ENCODE measurements at regions not wholly inside any gene's neighbourhood (a gene's known extent, or its start where the extent isn't known, plus 50 kb on each side); places are given as distances from the start of the nearest gene placed in this dataset.

DNA sequence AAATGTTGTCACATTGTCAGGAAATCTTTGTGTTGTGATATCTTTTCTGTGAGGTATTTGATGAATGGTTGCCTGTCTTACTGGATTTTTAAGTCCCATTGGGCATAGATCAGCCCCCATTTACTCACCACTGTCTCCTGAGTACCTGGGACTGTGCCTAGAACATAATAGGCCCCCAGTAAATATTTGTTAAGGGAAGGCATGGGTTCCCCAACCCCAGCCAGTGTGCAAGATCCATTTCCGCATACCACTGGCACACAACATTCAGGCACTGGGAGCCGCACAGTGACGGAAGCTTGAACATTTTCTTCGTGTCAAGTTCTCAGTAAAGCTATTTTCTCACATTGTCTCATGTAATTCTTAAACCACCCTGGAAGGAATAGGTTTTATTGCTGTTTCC is 72.2 kb downstream of the UNC5CL start:
- dilution Hi-C loops (cut with MboI; ENCODE audit: extremely low pct_ligation_motif_present, low sequenced_read_pairs): no loop called here
- no peaks in the 10 kb centered on the region for H4K20me1 ChIP-seq (replicated peaks; ENCODE audit: control insufficient read depth, extremely low read depth, insufficient read depth, low read length)
- DNase-seq (ENCODE audit: low read depth, low spot score): no peak

GRCh38 chr6:40965046-40965445 is 74.0 kb downstream of the UNC5CL start:
- Histone ChIP-seq H4K20me1 (replicated peaks; ENCODE audit: control insufficient read depth, extremely low read depth, insufficient read depth, low read length) (no peaks in the 10 kb centered on the region), H3K27me3 (ENCODE audit: control insufficient read depth in 2 of 2, insufficient read depth in 2 of 2, low read length in 2 of 2) (peaks cover 0 to 5% of the 10 kb centered on the region in 2 experiments), H3K9me3 (replicated peaks; ENCODE audit: control insufficient read depth, insufficient read depth, low read length) (no peaks in the 10 kb centered on the region), H3K4me2 (ENCODE audit: insufficient read depth, low read length) (no peak overlapping the region), H3K4me1 (ENCODE audit: control insufficient read depth, extremely low read depth, insufficient read depth, low read length) (peaks cover 4% of the 10 kb centered on the region), H3K79me2 (ENCODE audit: control insufficient read depth, insufficient read depth, low read length) (no peaks in the 10 kb centered on the region), H3K9ac (replicated peaks; ENCODE audit: extremely low read depth, insufficient read depth, low read length) (no peak overlapping the region), H3K36me3 (ENCODE audit: control insufficient read depth in 2 of 2, extremely low read depth in 1 of 2, insufficient read depth in 2 of 2, low read length in 2 of 2) (no peaks in the 10 kb centered on the region), H3K9me1 (replicated peaks; ENCODE audit: control insufficient read depth, extremely low read depth, insufficient read depth, low read length) (no peaks in the 10 kb centered on the region), H3K27ac (ENCODE audit: insufficient read depth, low read depth, low read length) (no peak overlapping the region), H3K4me3 (replicated peaks in 1 of 3; ENCODE audit: insufficient read depth in 1 of 3, low read depth in 1 of 3, low read length in 3 of 3) (no peak overlapping the region), H2AFZ (ENCODE audit: low read depth, low read length) (no peak overlapping the region)
- POLR2A ChIA-PET: no interaction called here
- intact Hi-C loops (cut with micrococcal nuclease): no loop called here
- FAIRE-seq: no peak
- CTCF ChIA-PET: no interaction called here
- TF ChIP-seq MYC (IDR thresholded peaks at IDR 0.05; ENCODE audit: low read depth, low read length) (no peak), GATA2 (IDR thresholded peaks at IDR 0.05; ENCODE audit: insufficient read depth, insufficient read length, low read depth, low read length) (no peak), FOS (IDR thresholded peaks at IDR 0.05; ENCODE audit: borderline replicate concordance, insufficient read depth, low read length) (no peak), POLR2A (IDR thresholded peaks at IDR 0.05; ENCODE audit: low read depth, low read length) (no peak), MAX (IDR thresholded peaks at IDR 0.05; ENCODE audit: insufficient read depth, insufficient read length) (no peak), POLR2AphosphoS5 (IDR thresholded peaks at IDR 0.05; ENCODE audit: insufficient read depth, low read depth, low read length) (no peak)
- no TSS peak for BruUV-seq (replicated peaks)
- no peak for DNase-seq (ENCODE audit: low read depth, low spot score)
- dilution Hi-C loops (cut with MboI; ENCODE audit: extremely low pct_ligation_motif_present, low sequenced_read_pairs): no loop called here

More for the DNA sequence above, 72.2 kb downstream of the UNC5CL start:
- H3K27me3 ChIP-seq (ENCODE audit: control insufficient read depth in 2 of 2, insufficient read depth in 2 of 2, low read length in 2 of 2): peaks cover 2 to 16% of the 10 kb centered on the region in 2 experiments
- no peak overlapping the region for H2AFZ ChIP-seq (ENCODE audit: low read depth, low read length)
- H3K4me3 ChIP-seq (replicated peaks in 1 of 3; ENCODE audit: insufficient read depth in 1 of 3, low read depth in 1 of 3, low read length in 3 of 3): no peak overlapping the region
- CTCF ChIA-PET: interaction anchor here (1.7 kb wide), 1 partner anchor 15 kb away, joined by 5 read pairs; no protein-coding TSS in a partner anchor
- intact Hi-C loops (cut with micrococcal nuclease): no loop called here
- no peak for TF ChIP-seq MYC (IDR thresholded peaks at IDR 0.05; ENCODE audit: low read depth, low read length)
- POLR2A ChIA-PET: no interaction called here
- FAIRE-seq: no peak
- no peaks in the 10 kb centered on the region for H3K36me3 ChIP-seq (ENCODE audit: control insufficient read depth in 2 of 2, extremely low read depth in 1 of 2, insufficient read depth in 2 of 2, low read length in 2 of 2)
- no peaks in the 10 kb centered on the region for H3K9me3 ChIP-seq (replicated peaks; ENCODE audit: control insufficient read depth, insufficient read depth, low read length)
- H3K4me2 ChIP-seq (ENCODE audit: insufficient read depth, low read length): no peak overlapping the region
- no TSS peak for BruUV-seq (replicated peaks)
- no peaks in the 10 kb centered on the region for H3K79me2 ChIP-seq (ENCODE audit: control insufficient read depth, insufficient read depth, low read length)
- no peaks in the 10 kb centered on the region for H3K9me1 ChIP-seq (replicated peaks; ENCODE audit: control insufficient read depth, extremely low read depth, insufficient read depth, low read length)
- no peak overlapping the region for H3K27ac ChIP-seq (ENCODE audit: insufficient read depth, low read depth, low read length)
- H3K9ac ChIP-seq (replicated peaks; ENCODE audit: extremely low read depth, insufficient read depth, low read length): no peak overlapping the region
- H3K4me1 ChIP-seq (ENCODE audit: control insufficient read depth, extremely low read depth, insufficient read depth, low read length): peaks cover 4% of the 10 kb centered on the region
